ENCODE measurements at regions not wholly inside any gene's neighbourhood (a gene's known extent, or its start where the extent isn't known, plus 50 kb on each side); places are given as distances from the start of the nearest gene placed in this dataset.

- no peak for TF ChIP-seq EZH2 (IDR thresholded peaks at IDR 0.05; ENCODE audit: low read length)
- no peak for TF ChIP-seq CTCF (optimal IDR thresholded peaks at IDR 0.05 in 1 of 3, IDR thresholded peaks at IDR 0.05 in 1 of 3, conservative IDR thresholded peaks at IDR 0.05 in 1 of 3; ENCODE audit: extremely low read depth in 1 of 3, insufficient read depth in 2 of 3, low read length in 3 of 3)
Observed at GRCh38 chr14:34235643-34236300, 226.3 kb downstream of the SPTSSA start.

Data from keratinocyte (primary cell).